ENCODE measurements at regions not wholly inside any gene's neighbourhood (a gene's known extent, or its start where the extent isn't known, plus 50 kb on each side); places are given as distances from the start of the nearest gene placed in this dataset.

DNA sequence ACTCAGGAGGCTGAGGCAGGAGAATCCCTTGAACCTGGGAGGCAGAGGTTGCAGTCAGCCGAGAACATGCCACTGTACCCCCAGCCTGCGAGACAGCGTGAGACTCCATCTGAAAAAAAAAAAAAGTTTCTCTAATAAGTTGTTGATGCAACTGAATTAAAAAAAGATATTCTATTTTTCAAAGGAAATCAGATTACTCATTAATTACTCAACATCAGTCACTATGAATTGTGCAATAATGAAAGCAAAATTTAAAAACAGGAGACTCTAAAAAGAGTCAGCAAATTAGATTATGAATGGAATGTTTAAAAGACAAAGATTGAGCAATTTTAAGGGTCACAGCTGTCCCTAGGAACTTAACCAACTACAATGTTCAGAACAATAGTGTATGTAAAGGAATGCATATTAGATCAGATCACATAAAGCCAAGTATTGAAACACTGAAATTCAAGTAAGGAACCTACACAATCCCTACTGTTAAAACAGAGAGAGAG lies 60.2 kb upstream of the SLC4A7 start:
- DNase-seq (ENCODE audit: insufficient read length) (no peak), FAIRE-seq (no peak)
- TF ChIP-seq POLR2AphosphoS5 (IDR thresholded peaks at IDR 0.05; ENCODE audit: low read depth, low read length), result no peak
- TF ChIP-seq TAF1 (IDR thresholded peaks at IDR 0.05; ENCODE audit: borderline replicate concordance, low read depth, low read length), result no peak
- no peak for TF ChIP-seq POLR2A (IDR thresholded peaks at IDR 0.05; ENCODE audit: low read depth, low read length)

DNA sequence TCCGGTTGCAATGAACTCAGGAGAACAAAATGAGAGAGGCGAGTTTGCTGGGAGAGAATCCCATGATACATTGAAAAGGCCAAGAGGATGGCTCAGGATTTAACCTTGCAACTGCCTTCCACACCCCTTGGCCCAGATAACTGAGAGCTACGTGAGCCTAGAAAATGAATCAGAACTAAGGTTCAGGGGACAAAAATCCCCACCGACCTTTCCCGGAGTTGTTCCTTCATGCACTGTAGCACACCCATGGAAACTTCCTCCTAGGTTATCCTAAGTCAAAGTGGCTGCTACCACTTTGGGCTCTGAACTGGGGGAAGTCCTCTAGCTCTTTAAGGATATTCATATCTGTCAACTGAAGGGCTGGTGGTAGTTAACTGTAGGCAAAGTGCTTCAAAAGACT lies 58.3 kb upstream of the SLC4A7 start:
- DNase-seq (ENCODE audit: insufficient read length) (no peak), FAIRE-seq (no peak)
- TF ChIP-seq POLR2A (IDR thresholded peaks at IDR 0.05; ENCODE audit: low read depth, low read length) (no peak), POLR2AphosphoS5 (IDR thresholded peaks at IDR 0.05; ENCODE audit: low read depth, low read length) (no peak), TAF1 (IDR thresholded peaks at IDR 0.05; ENCODE audit: borderline replicate concordance, low read depth, low read length) (no peak)

DNA sequence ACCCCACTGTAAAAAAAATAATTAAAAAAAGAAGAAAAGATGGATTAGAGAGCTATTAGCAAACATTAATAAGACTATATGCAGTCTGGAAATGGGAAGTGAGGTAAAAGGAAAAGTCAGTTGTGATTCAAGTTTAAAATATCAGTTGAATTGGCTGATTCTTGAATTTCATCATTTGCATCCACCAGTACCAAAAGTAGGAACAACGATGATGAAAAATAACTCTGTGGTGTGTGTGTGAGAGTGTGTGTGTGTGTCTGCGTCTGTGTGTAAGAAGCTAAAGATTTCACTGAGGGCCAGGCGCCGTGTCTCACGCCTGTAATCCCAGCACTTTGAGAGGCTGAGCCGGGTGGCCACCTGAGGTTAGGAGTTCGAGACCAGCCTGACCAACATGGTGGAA lies 56.0 kb upstream of the SLC4A7 start:
- DNase-seq (ENCODE audit: insufficient read length), result no peak
- TF ChIP-seq POLR2A (IDR thresholded peaks at IDR 0.05; ENCODE audit: low read depth, low read length) (no peak), TAF1 (IDR thresholded peaks at IDR 0.05; ENCODE audit: borderline replicate concordance, low read depth, low read length) (no peak), POLR2AphosphoS5 (IDR thresholded peaks at IDR 0.05; ENCODE audit: low read depth, low read length) (no peak)
- no peak for FAIRE-seq

- FAIRE-seq (no peak), DNase-seq (ENCODE audit: insufficient read length) (no peak)
- TF ChIP-seq POLR2AphosphoS5 (IDR thresholded peaks at IDR 0.05; ENCODE audit: low read depth, low read length), result no peak
- TF ChIP-seq TAF1 (IDR thresholded peaks at IDR 0.05; ENCODE audit: borderline replicate concordance, low read depth, low read length), result no peak
- no peak for TF ChIP-seq POLR2A (IDR thresholded peaks at IDR 0.05; ENCODE audit: low read depth, low read length)
Measured at GRCh38 chr3:27536491-27536890, 52.3 kb upstream of the SLC4A7 start.

- FAIRE-seq, result no peak
- DNase-seq (ENCODE audit: insufficient read length), result no peak
- TF ChIP-seq TAF1 (IDR thresholded peaks at IDR 0.05; ENCODE audit: borderline replicate concordance, low read depth, low read length) (no peak), POLR2AphosphoS5 (IDR thresholded peaks at IDR 0.05; ENCODE audit: low read depth, low read length) (no peak), POLR2A (IDR thresholded peaks at IDR 0.05; ENCODE audit: low read depth, low read length) (no peak)
Measured at GRCh38 chr3:27535809-27536392, 51.7 kb upstream of the SLC4A7 start.

GRCh38 chr3:27533718-27534573 lies 49.8 kb upstream of the SLC4A7 start:
- no peak for FAIRE-seq
- TF ChIP-seq TAF1 (IDR thresholded peaks at IDR 0.05; ENCODE audit: borderline replicate concordance, low read depth, low read length) (no peak), POLR2AphosphoS5 (IDR thresholded peaks at IDR 0.05; ENCODE audit: low read depth, low read length) (no peak), POLR2A (IDR thresholded peaks at IDR 0.05; ENCODE audit: low read depth, low read length) (no peak)

More at GRCh38 chr3:27533718-27534573, 49.8 kb upstream of the SLC4A7 start:
- DNase-seq (ENCODE audit: insufficient read length), result peak; percentile 5

All from GM12892 (cell line).